Chondrocyte (in vitro differentiated cells): ENCODE measurements at regions not wholly inside any gene's neighbourhood (a gene's known extent, or its start where the extent isn't known, plus 50 kb on each side); places are given as distances from the start of the nearest gene placed in this dataset.

ENCODE experiments used
- DNase-seq: peaks from one replicate; pipeline ENCODE4 v3.0.0; 2021; ENCODE audit warnings: mixed read lengths, low spot score
- H3K27ac Mint-ChIP-seq: one replicate; pipeline ENCODE4 v1.8.0; 2021; ENCODE audit warnings: mild to moderate bottlenecking, moderate library complexity, mixed read lengths; ENCODE audit not compliant: unreplicated experiment
- H3K27me3 Mint-ChIP-seq: 2 replicates; pipeline ENCODE4 v1.8.0; 2021; ENCODE audit warnings: low read depth, mixed read lengths
- H3K36me3 Mint-ChIP-seq: 2 replicates; pipeline ENCODE4 v1.8.0; 2021; ENCODE audit warnings: low read depth, mixed read lengths
- H3K4me1 Mint-ChIP-seq: 2 replicates; pipeline ENCODE4 v1.8.0; 2021; ENCODE audit warnings: low read depth, mild to moderate bottlenecking, mixed read lengths
- H3K4me3 Mint-ChIP-seq: one replicate; pipeline ENCODE4 v1.8.0; 2021; ENCODE audit warnings: mild to moderate bottlenecking, moderate library complexity, mixed read lengths; ENCODE audit not compliant: unreplicated experiment
- H3K9me3 Mint-ChIP-seq: 2 replicates; pipeline ENCODE4 v1.8.0; 2021; ENCODE audit warnings: low read depth, mixed read lengths
- TF ChIP-seq, protein P1 (sequence below): fragments of 200-600 bp; sonication (generic); IDR thresholded peaks from 2 replicates; pipeline ENCODE4 v1.5.0; 2021; ENCODE audit warnings: antibody characterized with exemption, mild to moderate bottlenecking, moderate library complexity

DNA sequence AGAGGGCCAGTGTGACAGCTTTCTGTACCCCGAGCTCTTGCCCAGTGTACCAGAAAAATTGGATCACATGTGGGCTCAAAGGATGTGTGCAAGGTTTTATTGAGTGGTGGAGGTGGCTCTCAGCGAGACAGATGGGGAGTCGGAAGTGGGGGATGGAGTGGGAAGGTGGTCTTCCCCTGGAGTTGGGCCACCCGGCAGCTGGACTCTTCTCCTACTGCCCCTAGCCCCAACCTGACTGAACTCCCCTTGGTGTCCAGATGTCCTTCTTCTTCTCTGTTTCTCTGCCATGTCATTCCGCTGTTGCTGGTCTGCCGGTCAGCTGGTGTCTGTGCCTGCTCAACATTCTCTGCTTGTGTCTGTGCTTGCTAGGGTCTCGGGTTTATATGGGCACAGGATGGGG lies 217.9 kb downstream of the RRAGC start:
- Mint-ChIP-seq H3K4me1 (no peaks in the 10 kb centered on the region), H3K27ac (no peak overlapping the region), H3K4me3 (no peak overlapping the region), H3K9me3 (peaks cover 8% of the 10 kb centered on the region), H3K36me3 (no peaks in the 10 kb centered on the region), H3K27me3 (peaks cover 38% of the 10 kb centered on the region)
- no peak for DNase-seq
- TF ChIP-seq, protein P1, sequence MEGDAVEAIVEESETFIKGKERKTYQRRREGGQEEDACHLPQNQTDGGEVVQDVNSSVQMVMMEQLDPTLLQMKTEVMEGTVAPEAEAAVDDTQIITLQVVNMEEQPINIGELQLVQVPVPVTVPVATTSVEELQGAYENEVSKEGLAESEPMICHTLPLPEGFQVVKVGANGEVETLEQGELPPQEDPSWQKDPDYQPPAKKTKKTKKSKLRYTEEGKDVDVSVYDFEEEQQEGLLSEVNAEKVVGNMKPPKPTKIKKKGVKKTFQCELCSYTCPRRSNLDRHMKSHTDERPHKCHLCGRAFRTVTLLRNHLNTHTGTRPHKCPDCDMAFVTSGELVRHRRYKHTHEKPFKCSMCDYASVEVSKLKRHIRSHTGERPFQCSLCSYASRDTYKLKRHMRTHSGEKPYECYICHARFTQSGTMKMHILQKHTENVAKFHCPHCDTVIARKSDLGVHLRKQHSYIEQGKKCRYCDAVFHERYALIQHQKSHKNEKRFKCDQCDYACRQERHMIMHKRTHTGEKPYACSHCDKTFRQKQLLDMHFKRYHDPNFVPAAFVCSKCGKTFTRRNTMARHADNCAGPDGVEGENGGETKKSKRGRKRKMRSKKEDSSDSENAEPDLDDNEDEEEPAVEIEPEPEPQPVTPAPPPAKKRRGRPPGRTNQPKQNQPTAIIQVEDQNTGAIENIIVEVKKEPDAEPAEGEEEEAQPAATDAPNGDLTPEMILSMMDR, result no peak

GRCh38 chr1:38640371-38640770 lies 219.2 kb downstream of the RRAGC start:
- Mint-ChIP-seq H3K4me3 (no peak overlapping the region), H3K9me3 (peaks cover 8% of the 10 kb centered on the region), H3K36me3 (no peaks in the 10 kb centered on the region), H3K27ac (no peak overlapping the region), H3K4me1 (no peaks in the 10 kb centered on the region), H3K27me3 (peaks cover 49% of the 10 kb centered on the region)
- no peak for DNase-seq
- TF ChIP-seq, protein P1, result no peak

DNA sequence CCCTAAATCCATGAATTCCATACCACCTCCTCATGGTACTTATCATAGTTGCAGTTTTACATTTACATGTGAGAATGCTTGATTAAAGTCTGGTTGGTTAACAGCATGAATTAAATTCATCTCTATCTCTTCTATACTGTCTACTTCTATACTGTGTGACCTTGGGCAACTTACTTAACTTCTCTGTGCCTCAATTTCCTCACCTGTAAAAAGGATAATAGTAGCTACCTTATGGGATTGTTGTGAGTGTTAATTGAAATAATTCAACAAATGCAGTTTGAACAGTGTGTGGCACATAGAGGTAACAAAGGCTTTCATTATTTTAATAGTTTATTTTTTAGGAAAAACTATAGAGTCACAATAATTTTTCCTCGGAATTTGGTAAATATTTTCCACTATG lies 231.3 kb downstream of the RRAGC start:
- H3K9me3 Mint-ChIP-seq, result peaks cover 25% of the 10 kb centered on the region
- H3K27me3 Mint-ChIP-seq, result peaks cover 49% of the 10 kb centered on the region
- no peak overlapping the region for H3K4me3 Mint-ChIP-seq
- peaks cover 9% of the 10 kb centered on the region for H3K36me3 Mint-ChIP-seq
- no peaks in the 10 kb centered on the region for H3K4me1 Mint-ChIP-seq
- no peak for DNase-seq
- TF ChIP-seq, protein P1, result no peak
- H3K27ac Mint-ChIP-seq, result no peak overlapping the region

GRCh38 chr1:38625939-38626338 lies 233.6 kb downstream of the RRAGC start:
- no peaks in the 10 kb centered on the region for H3K4me1 Mint-ChIP-seq

GRCh38 chr1:38624336-38625039 lies 235.1 kb downstream of the RRAGC start:
- DNase-seq, result no peak
- TF ChIP-seq, protein P1, result no peak
- H3K27me3 Mint-ChIP-seq, result peaks cover 33% of the 10 kb centered on the region
- H3K27ac Mint-ChIP-seq, result no peak overlapping the region
- H3K9me3 Mint-ChIP-seq, result peaks cover 10% of the 10 kb centered on the region
- H3K36me3 Mint-ChIP-seq, result peaks cover 1% of the 10 kb centered on the region
- no peak overlapping the region for H3K4me3 Mint-ChIP-seq
- H3K4me1 Mint-ChIP-seq, result no peaks in the 10 kb centered on the region

More at GRCh38 chr1:38625939-38626338, 233.6 kb downstream of the RRAGC start:
- TF ChIP-seq, protein P1, result no peak
- Mint-ChIP-seq H3K27ac (no peak overlapping the region), H3K36me3 (peaks cover 6% of the 10 kb centered on the region), H3K9me3 (peaks cover 19% of the 10 kb centered on the region), H3K4me3 (no peak overlapping the region), H3K27me3 (peaks cover 39% of the 10 kb centered on the region)
- no peak for DNase-seq
